HepG2 (cell line): ENCODE measurements at regions not wholly inside any gene's neighbourhood (a gene's known extent, or its start where the extent isn't known, plus 50 kb on each side); places are given as distances from the start of the nearest gene placed in this dataset.

Source experiments
- PHF20 ChIP-seq: sonication (generic); formaldehyde crosslinking; IDR thresholded peaks from 2 replicates; pipeline ENCODE4 v1.5.0; 2020; ENCODE audit warnings: mild to moderate bottlenecking, missing genetic modification reagents
- ZNF570 ChIP-seq: sonication (generic); formaldehyde crosslinking; IDR thresholded peaks from 2 replicates; pipeline ENCODE4 v1.4.0; 2020; ENCODE audit warnings: mild to moderate bottlenecking, missing genetic modification reagents, borderline replicate concordance

DNA sequence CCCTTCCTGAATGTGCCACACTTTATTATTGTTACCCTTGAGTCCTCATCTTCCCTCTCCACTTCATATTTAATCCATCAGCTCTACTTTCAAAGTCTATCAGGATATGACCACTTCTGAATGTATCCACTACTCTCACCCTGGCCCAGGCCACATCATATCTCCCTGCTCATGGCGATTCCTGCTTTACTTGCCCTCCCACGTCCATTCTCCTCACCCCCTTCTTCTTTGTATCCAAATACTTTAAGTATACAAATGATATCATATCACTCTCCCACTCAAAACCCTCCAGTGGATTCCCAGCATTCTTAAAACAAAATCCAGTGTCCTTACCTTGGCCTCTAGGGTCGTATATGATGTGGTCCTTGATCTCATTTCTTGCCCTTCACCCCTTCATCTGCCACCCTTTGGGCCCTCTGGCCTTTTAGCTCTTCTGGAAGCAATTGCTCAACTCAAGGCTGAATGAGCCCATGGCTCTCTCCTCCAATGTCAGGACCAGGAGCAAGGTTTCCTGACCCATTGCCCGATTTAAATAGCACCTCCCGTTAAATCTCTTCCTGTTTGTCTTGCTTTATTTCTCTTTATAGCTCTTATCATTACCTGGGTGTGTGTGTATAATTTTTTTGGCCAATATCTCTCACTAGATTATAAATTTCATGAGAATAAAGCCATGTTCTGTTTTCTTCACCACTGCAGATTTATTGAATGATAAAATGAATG, 205.9 kb upstream of the ECI2 start:
- TF ChIP-seq PHF20 (no peak), ZNF570 (CRISPR knock-in tag) (no peak)
